ENCODE measurements at regions not wholly inside any gene's neighbourhood (a gene's known extent, or its start where the extent isn't known, plus 50 kb on each side); places are given as distances from the start of the nearest gene placed in this dataset.
A peak's percentile ranks its signal among the peaks of the same experiment; 100 is the strongest.

DNA sequence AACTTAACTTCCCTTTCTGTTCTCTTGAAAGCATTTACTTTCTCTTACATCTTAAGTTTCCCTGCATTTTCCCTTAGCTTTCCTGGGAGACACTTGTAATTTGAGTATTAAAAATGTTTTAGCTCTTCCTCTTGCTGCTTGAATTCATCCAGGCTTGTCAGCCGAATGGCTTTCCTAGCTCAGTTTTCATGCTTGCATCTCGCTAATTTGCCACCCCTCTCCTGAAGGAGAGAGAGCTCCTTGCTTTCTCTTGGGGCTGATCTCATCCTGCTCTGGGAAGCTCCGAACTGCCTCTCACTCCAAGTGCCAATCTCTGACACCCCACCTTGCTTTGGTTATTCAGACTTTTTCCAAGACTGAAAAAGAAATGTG is 374.6 kb upstream of the TBL1XR1 start:
- Histone ChIP-seq H3K27ac (peak overlapping the region in 2 of 4 donors; percentile 9 to 15), H3K4me1 (peaks cover 0 to 23% (median 16%) of the 10 kb centered on the region in 4 donors), H3K36me3 (no peaks in the 10 kb centered on the region), H3K27me3 (no peaks in the 10 kb centered on the region), H3K9me3 (no peaks in the 10 kb centered on the region), H3K4me3 (no peak overlapping the region)
- intact Hi-C loops (cut with DNase I) = no loop called here
- no peak for TF ChIP-seq EP300 (IDR thresholded peaks at IDR 0.05)
- no peak for TF ChIP-seq POLR2AphosphoS5 (IDR thresholded peaks at IDR 0.05)
- no peak for TF ChIP-seq POLR2A (IDR thresholded peaks at IDR 0.05)
- TF ChIP-seq, protein P1, sequence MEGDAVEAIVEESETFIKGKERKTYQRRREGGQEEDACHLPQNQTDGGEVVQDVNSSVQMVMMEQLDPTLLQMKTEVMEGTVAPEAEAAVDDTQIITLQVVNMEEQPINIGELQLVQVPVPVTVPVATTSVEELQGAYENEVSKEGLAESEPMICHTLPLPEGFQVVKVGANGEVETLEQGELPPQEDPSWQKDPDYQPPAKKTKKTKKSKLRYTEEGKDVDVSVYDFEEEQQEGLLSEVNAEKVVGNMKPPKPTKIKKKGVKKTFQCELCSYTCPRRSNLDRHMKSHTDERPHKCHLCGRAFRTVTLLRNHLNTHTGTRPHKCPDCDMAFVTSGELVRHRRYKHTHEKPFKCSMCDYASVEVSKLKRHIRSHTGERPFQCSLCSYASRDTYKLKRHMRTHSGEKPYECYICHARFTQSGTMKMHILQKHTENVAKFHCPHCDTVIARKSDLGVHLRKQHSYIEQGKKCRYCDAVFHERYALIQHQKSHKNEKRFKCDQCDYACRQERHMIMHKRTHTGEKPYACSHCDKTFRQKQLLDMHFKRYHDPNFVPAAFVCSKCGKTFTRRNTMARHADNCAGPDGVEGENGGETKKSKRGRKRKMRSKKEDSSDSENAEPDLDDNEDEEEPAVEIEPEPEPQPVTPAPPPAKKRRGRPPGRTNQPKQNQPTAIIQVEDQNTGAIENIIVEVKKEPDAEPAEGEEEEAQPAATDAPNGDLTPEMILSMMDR (IDR thresholded peaks at IDR 0.05) = no peak
- no peak for DNase-seq
- WGBS, 2 donors = 77 to 94% methylated on average over 3 of the region's 3 CpGs

DNA sequence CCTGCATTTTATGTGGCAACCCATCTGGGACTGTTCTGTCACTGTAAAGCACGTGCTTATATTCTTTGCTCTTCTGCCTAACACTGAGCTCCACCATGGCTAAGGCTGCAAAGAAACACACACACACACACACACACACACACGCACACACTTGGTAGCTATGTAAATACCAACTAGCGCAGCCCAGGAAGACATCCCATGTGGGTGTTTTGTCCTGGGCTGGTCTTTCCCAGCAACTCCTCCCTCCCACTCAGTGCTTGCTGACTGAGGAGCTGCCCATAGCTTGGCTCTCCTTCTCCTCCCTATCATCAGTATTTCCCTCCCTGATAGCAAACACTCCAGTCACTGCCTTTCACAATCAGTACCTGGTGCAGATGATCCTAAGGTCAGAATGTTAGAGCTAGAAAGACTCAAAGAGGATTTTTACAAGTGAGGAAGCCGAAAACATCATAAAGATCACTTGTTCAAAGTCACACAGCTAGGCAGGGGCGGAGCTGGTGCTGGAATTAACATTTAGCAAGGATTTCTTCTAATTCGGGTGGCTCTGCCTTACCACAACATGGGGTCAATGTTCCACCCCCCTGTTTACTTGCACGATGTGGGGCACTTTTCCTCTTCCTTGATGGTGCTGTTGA is 377.1 kb upstream of the TBL1XR1 start:
- H3K4me3 ChIP-seq = no peak overlapping the region
- 16 to 66% methylated on average over 7 of the region's 7 CpGs for WGBS, 2 donors
- no peak for DNase-seq

DNA sequence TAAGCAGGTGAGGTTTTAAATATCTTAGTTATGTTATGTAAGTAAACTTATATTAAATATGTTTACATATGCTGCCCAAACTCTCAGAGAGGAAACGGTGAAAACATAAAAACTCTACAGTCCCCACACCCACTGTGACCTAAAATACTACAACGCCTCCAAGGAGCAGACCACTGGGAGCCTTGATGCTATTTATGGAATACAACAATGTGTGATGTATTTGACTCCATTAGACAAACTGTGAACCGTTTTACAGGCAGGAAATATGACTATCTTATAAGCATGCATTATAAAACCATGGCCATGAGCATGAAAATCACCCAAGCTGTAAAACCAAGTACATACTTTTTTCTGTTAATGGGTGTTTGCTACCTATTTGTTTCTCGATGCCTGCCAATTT is 379.5 kb upstream of the TBL1XR1 start:
- H3K27me3 ChIP-seq = no peaks in the 10 kb centered on the region
- H3K4me3 ChIP-seq = no peak overlapping the region
- TF ChIP-seq, protein P1 (IDR thresholded peaks at IDR 0.05) = no peak
- TF ChIP-seq POLR2AphosphoS5 (IDR thresholded peaks at IDR 0.05) = no peak
- no peak for TF ChIP-seq POLR2A (IDR thresholded peaks at IDR 0.05)
- TF ChIP-seq EP300 (IDR thresholded peaks at IDR 0.05) = no peak
- intact Hi-C loops (cut with DNase I) = no loop called here
- no peaks in the 10 kb centered on the region for H3K9me3 ChIP-seq
- H3K4me1 ChIP-seq = peaks cover 0 to 21% (median 12%) of the 10 kb centered on the region in 4 donors
- WGBS, 2 donors = 47 to 55% methylated on average over 4 of the region's 4 CpGs
- no peaks in the 10 kb centered on the region for H3K36me3 ChIP-seq
- no peak for DNase-seq
- no peak overlapping the region for H3K27ac ChIP-seq

More for the DNA sequence above, 377.1 kb upstream of the TBL1XR1 start:
- TF ChIP-seq EP300 (IDR thresholded peaks at IDR 0.05) (no peak), POLR2A (IDR thresholded peaks at IDR 0.05) (no peak), POLR2AphosphoS5 (IDR thresholded peaks at IDR 0.05) (no peak)
- TF ChIP-seq, protein P1 (IDR thresholded peaks at IDR 0.05) = no peak
- Histone ChIP-seq H3K27ac (no peak overlapping the region), H3K27me3 (no peaks in the 10 kb centered on the region), H3K4me1 (peaks cover 0 to 23% (median 16%) of the 10 kb centered on the region in 4 donors), H3K36me3 (no peaks in the 10 kb centered on the region), H3K9me3 (no peaks in the 10 kb centered on the region)
- intact Hi-C loops (cut with DNase I) = no loop called here

DNA sequence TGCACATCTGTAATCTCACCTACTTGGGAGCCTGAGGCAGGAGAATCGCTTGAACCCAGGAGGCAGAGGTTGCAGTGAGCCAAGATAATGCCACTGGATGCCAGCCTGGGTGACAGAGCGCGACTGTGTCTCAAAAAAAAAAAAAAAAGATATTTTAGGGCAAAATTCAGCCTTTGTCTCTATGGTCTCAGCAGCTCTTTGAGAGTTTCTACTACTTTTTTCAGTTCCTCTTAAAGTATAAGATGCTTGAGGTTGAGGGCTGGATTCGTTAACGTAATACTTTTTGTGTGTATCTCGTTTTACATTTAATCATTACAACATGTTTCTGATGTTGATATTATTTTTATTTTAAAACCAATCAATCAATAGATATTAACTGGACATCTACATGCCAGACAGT is 381.2 kb upstream of the TBL1XR1 start:
- intact Hi-C loops (cut with DNase I) = no loop called here
- no peak for TF ChIP-seq EP300 (IDR thresholded peaks at IDR 0.05)
- no peak for TF ChIP-seq POLR2A (IDR thresholded peaks at IDR 0.05)
- TF ChIP-seq POLR2AphosphoS5 (IDR thresholded peaks at IDR 0.05) = no peak
- TF ChIP-seq, protein P1 (IDR thresholded peaks at IDR 0.05) = no peak

DNA sequence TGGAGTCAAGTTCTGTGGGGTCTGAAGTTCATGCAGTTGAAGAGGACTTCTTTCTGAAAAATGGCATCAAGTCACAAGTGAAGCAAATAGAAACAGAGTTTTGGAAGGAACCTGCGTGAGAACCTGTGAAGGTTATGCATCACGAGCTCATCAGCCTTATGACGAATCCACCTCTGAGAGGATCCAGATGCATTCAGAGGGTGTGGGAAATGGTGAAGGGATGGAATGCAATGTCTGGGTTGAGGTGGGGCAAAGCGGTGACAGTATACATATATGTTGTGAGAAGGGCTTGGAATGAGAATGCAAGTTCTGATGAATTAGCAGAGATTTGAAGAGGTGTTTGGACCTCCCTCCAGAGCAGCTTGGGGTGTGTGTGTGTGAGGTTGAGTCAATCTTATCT is 382.1 kb upstream of the TBL1XR1 start:
- H3K36me3 ChIP-seq = no peaks in the 10 kb centered on the region
- no peak for TF ChIP-seq EP300 (IDR thresholded peaks at IDR 0.05)
- TF ChIP-seq, protein P1 (IDR thresholded peaks at IDR 0.05) = no peak
- TF ChIP-seq POLR2AphosphoS5 (IDR thresholded peaks at IDR 0.05) = no peak
- TF ChIP-seq POLR2A (IDR thresholded peaks at IDR 0.05) = no peak
- no peaks in the 10 kb centered on the region for H3K9me3 ChIP-seq
- intact Hi-C loops (cut with DNase I) = no loop called here
- 97 to 98% methylated on average over 4 of the region's 4 CpGs for WGBS, 2 donors
- peaks cover 0 to 4% (median under 1%) of the 10 kb centered on the region in 4 donors for H3K4me1 ChIP-seq
- DNase-seq = no peak
- no peaks in the 10 kb centered on the region for H3K27me3 ChIP-seq
- H3K27ac ChIP-seq = no peak overlapping the region
- no peak overlapping the region for H3K4me3 ChIP-seq

More for the DNA sequence above, 381.2 kb upstream of the TBL1XR1 start:
- WGBS, 2 donors = 75 to 78% methylated on average over 6 of the region's 6 CpGs
- DNase-seq = no peak
- H3K9me3 ChIP-seq = no peaks in the 10 kb centered on the region
- no peaks in the 10 kb centered on the region for H3K27me3 ChIP-seq
- H3K4me1 ChIP-seq = peaks cover 0 to 10% (median 6%) of the 10 kb centered on the region in 4 donors
- no peak overlapping the region for H3K4me3 ChIP-seq
- H3K27ac ChIP-seq = no peak overlapping the region
- H3K36me3 ChIP-seq = no peaks in the 10 kb centered on the region
